Stimulated activated CD8-positive, alpha-beta memory T cell treated with anti-CD3 and anti-CD28 coated beads, Interleukin-4, amount 100 ng/mL, for 48 hours (primary cell): ENCODE measurements at regions not wholly inside any gene's neighbourhood (a gene's known extent, or its start where the extent isn't known, plus 50 kb on each side); places are given as distances from the start of the nearest gene placed in this dataset.

Experiments
- DNase-seq: peaks from one replicate; pipeline ENCODE4 v3.0.0-alpha.2; 2020

- no peak for DNase-seq
These were observed 115.3 kb upstream of the C1QTNF9B start for GRCh38 chr13:24012648-24013047.

DNA sequence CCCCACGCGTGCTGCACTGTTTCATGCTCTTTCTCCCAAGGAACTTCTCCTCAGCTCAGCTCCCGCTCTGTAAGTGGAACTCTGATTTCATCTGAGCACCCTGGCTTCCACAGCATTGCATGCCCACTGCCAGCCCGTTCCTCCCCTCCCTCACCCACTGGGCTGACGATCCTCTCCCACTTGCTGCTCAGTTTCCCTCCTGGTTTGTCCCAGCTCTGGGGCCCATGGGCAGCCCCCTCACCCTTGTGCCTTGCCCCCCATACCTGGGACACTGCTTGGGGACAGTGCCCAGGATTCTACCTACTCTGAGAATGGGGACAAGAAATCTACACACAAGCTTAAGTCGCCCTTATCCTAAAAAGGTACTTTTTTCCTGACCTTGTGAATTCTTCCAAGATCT, 115.9 kb upstream of the C1QTNF9B start:
- no peak for DNase-seq

DNA sequence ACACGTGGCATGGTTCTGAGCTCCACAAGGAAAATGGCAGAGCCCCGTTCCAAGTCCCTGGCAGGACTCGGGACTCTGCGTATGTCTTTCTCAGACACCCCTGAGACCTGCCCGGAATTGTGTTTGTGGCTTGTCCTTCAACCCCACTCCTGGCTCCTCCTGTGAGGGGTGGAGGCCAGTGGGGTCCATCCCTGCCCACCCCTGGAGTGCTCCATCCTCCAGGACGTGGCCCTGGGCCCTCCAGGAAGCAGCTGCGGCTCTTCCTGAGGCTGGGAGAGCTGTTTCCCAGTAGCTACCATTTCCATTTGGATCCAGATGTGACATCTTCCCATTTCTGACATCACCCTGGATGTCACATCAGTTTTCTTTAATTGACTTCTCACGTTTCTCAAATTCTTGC, 118.7 kb upstream of the C1QTNF9B start:
- no peak for DNase-seq

DNA sequence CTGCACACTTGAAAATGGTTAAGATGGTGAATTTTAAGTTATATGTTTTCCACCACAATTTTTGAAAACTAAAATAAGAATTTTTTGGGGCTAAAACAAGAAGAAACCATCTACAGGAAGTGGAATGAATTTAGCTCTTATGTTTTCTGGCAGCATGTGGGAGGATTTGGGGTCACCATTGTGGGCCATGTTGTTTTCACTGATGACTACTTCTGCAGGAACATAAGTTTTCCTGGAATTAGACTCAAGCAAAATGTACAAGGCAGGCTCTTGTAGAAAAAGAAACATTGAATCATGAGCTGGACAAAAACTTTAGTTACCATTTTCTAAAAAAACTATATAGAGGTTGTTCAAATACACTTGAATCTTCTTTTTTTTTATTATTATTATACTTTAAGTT, 125.3 kb upstream of the C1QTNF9B start:
- no peak for DNase-seq

GRCh38 chr13:24023073-24023472, 125.8 kb upstream of the C1QTNF9B start:
- DNase-seq: no peak

DNA sequence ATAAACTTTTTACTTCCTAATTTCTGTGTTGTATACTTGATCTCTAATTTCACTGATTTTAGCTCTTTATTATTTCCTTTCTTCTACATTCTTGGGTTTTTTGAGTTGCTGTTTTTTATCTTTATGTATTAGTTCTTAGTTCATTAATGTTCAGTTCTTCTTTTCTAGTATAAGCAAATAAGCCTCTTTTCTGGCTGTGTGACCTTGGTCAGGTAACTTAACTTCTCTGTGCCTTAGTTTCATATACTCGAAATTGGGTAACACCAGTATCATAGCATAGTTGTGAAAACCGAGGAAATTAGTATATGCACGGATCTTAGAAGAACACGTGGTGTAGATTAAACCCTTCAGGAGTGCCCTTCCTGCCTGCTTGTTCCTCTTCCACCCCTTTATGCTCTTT, 130.2 kb upstream of the C1QTNF9B start:
- no peak for DNase-seq

GRCh38 chr13:24032252-24032651, 128.3 kb upstream of the SPATA13 start:
- DNase-seq: no peak

DNA sequence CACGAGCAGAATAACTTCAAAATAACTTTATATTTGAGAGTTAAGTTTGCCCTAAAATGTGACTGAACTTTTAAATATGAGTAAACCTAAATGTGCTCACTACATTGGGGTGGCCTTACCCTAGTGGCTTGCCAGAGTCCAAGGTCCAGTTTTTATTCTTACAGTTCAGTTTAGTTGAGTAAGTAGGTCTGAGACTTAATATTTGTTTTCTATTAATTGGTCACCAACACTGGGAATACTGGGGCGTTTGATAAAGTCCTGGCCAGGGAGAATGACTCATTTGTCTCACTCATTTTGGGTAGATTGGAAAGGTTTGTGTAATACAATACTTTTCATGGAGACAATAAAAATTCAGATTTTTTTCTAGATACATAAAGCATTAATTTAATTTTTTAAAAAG, 127.8 kb upstream of the SPATA13 start:
- DNase-seq: no peak

GRCh38 chr13:24033527-24034302, 126.8 kb upstream of the SPATA13 start:
- no peak for DNase-seq

- DNase-seq: no peak
These were observed 125.1 kb upstream of the SPATA13 start for GRCh38 chr13:24035411-24035810.

GRCh38 chr13:24036115-24036514, 124.4 kb upstream of the SPATA13 start:
- no peak for DNase-seq

GRCh38 chr13:24038405-24038804, 122.1 kb upstream of the SPATA13 start:
- DNase-seq: no peak

DNA sequence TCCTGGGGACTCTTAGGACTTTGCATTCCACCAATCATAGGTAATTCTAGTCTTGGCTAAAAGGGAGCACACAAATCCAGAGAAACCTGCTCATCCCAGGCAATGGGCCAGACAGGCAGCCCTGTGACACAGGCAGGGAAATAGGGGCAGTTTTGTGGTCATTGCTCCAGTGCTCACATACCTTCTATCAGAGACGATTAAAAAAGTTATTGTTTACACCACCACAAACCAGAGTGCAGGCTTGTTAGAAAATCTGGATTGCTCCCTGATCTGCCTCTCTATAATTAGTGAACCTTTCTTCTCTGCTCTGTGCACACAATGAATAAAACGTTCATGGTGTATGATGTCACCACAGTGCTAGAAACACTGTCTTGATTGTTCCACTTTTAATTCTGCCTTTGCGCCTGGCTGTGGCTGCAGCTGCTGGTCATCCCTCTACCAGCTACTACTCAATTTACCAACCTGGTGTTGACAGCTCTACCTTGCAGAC, 121.6 kb upstream of the SPATA13 start:
- DNase-seq: no peak

DNA sequence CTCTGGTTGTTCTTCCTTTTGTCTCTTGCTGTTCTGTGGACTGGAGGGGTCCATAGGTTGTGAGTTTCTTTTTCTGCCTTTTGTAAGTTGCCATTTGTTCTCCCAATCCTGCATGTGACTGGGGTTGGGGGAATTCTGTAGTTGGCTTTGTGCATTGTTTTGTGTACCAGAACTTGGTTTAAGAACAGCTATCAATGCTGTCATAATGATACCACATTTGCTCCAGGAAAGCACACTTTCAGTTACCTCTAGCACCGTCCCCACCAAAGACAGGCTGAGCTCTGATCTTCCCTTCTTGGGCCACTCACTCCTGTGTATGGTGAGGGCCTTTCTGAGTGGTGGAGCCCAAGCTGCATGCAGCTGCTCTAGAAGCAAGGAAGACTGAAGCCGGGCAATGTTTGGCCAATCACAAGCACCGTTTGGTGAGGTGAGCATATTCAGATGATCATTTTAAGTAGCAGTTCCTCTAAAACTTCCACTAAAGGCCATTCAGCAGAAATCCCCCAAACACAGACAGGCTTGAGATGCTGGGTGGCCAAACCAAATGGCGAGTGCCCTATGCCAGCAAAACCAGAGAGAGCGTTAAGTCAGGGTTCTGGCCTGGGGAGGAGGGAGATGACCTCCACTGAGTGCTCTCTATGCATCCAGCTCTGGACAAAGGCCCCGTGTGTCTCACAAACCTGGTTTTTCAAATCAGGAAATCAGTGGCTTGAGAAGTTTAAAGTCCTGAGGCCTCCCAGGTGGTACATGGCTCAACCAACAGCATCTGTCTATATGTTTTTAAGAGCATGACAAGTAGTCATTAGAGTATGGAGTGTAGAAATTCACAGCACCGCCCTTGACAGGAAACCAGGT, 120.7 kb upstream of the SPATA13 start:
- DNase-seq: no peak

GRCh38 chr13:24040835-24041234, 119.7 kb upstream of the SPATA13 start:
- no peak for DNase-seq

GRCh38 chr13:24041651-24042225, 118.8 kb upstream of the SPATA13 start:
- DNase-seq: no peak

DNA sequence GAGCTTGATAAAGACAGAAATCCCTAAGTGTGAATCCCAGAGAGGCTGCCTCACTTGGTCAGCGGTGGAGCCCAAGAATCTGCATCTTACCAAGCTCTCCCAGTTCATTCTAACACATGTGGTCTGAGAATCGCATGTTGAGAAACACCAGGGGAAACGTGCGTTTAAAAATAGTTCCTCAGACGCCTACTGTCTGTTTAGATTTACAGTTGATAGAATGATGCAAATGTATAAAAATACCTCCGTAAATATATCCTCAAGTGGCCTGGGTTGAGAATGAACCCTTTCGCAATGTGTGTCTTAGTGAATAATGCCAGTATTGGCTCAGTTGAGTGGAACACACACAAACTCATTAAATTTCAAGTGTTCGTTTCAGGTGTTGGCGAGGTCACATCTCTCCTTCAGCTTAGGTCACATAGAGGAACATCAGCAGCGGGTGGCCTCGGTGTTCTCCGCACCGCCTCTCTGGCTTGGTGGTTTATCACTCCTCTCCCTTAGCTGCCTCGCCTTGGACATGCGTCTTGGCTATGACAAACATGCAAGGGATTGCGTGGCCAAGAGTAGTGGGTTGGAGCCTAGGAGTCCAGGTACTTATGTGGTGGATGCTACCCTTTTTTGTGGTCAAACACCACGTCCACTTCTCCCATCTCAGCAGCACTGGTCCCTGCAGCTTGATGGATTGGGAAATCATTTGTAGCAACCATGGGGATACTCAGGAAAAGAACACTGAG, 117.6 kb upstream of the SPATA13 start:
- no peak for DNase-seq

DNA sequence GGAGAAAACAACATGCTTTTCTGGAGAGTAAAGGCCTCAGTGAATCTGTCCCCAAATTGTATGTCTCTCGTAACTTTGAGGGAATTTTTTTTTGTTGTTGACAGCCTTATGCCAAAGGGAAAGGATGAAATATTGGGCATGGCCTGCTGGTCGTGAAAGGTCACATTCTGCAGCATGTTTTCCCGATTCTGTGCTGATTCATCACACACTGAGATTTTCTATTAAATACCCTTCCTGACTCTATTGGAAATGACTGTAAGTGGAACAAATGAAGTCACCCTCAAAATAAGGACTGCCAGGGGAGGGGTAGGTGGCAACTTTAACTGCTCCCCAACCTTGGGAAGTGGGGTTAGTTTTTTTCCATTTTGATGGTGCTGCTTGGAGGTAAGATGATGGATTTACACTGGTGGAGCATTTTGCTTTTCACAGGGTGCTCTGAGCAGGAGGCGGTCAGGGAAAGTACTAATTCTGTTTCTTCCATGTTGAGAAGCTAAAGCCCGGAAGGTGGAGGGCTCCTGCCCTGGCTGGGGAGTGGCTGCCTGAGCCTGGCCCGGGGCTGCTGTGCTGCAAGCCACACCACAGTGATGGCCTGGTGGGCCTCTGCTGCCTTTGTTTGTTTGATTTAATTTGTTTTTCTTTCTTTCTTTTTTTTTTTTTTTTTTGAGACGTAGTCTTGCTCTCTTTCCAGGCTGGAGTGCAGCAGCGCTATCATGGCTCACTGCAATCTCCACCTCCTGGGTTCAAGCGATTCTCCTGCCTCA, 116.8 kb upstream of the SPATA13 start:
- DNase-seq: no peak

GRCh38 chr13:24045597-24045996, 114.9 kb upstream of the SPATA13 start:
- no peak for DNase-seq

DNA sequence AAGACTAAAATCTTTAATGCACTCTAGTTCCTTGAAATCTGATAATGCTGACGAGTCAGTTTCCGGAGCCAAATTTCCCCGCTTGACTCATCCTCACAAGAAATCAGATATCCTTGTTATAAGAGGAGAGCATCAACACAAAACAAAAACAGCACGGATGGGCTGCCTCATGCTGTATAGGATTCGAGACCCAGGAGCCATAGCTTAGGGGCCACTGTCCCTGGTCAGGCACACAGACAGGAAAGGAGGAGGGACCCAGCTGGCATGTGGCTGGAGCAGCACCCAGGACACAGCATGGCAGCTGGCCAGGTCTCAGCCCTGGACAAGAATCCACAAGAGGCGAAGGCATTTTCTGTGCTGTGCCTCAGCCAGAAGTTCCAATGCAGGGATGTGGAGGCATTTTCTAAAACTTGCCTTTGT, 110.2 kb upstream of the SPATA13 start:
- DNase-seq: no peak

DNA sequence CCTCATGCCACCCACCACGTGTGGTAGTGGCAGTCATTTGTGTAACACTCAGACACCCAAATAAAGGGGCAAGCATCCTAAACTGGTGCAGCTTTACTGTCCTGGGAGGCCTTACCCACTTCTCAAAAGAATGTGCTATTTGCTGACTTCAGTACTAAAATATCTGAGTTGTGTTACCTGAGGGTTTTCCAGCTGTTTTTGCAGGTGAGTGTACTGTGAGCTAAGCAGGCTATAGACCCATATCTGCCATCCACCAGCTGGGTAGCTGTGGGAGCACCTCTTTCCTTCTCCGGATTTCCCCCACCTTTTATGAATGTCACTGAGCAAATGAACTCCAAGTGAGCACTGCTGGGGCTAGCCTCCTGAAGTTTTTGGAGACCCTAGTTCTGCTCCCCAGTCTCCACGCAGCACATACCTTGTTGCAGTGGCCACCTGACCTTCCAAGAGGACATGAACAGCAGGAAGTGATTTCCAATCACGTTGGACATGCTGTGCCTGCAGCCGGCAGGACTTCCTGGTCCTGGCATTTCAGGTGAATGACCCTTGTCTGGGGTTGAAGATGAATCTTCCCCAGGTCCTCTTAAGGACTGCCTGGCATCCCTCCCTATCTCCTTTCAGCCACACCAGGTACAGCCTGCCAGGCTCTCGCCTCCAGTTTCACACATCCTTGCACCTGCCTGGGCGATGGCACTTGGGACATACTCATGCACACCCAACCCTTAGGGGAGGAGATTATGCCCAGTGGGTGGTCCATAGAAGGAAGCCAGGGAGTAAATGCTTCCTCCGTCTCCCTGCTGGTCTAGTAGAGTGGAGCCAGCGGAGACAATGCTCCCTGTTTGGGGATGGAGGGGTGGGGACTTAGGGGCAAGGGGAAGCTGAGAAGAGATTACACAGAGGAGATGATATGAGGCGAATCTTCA, 109.5 kb upstream of the SPATA13 start:
- no peak for DNase-seq
